Esophagus squamous epithelium (tissue), 4 donors: ENCODE measurements at regions not wholly inside any gene's neighbourhood (a gene's known extent, or its start where the extent isn't known, plus 50 kb on each side); places are given as distances from the start of the nearest gene placed in this dataset.

ENCODE experiments used
- CTCF ChIP-seq, 6 experiments: fragments of 450-650 bp in 4 of 6; fragments of 200-600 bp in 2 of 6; sonication (generic) in 2 of 6; IDR thresholded peaks; one replicate each; pipeline ENCODE4 v1.5.1; 2016 to 2019; ENCODE audit warnings: antibody characterized with exemption in 6 of 6, mild to moderate bottlenecking in 4 of 6, moderate library complexity in 4 of 6
- POLR2A ChIP-seq, 4 donors: fragments of 450-650 bp; IDR thresholded peaks; one replicate each; pipeline ENCODE4 v1.6.1; 2017; ENCODE audit warnings: antibody characterized with exemption in 4 of 4, mild to moderate bottlenecking in 4 of 4, moderate library complexity in 3 of 4

GRCh38 chr16:80063713-80064069, 463.2 kb upstream of the MAF start:
- TF ChIP-seq CTCF (IDR thresholded peaks at IDR 0.05): no peak
- TF ChIP-seq POLR2A (IDR thresholded peaks at IDR 0.05): no peak
